ENCODE measurements at regions not wholly inside any gene's neighbourhood (a gene's known extent, or its start where the extent isn't known, plus 50 kb on each side); places are given as distances from the start of the nearest gene placed in this dataset.
"Not testable (repeated sequence)": the region's sequence is repeated elsewhere in the genome, so short reads cannot be mapped to it uniquely, and the experiment has no call there.

DNA sequence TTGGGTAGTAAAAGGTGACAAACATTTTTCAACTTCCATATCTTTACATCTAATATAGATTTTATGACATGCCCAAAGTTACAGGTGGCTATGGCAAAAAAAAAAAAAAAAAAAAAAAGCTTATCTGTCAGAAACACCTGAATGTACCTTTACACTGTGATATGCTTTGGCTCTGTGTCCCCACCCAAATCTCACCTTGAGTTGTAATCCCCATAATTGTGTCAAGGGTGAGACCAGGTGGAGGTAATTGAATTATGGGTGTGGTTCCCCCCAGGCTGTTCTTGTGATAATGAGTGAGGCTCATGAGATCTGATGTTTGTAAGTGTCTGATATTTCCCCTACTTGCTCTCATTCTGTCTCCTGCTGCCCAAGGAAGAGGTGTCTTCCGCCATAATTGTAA lies 139.6 kb upstream of the LRRC61 start:
- TF ChIP-seq EZH2phosphoT487 (IDR thresholded peaks at IDR 0.05; ENCODE audit: borderline replicate concordance) = not testable (repeated sequence)
- TF ChIP-seq, protein P1, sequence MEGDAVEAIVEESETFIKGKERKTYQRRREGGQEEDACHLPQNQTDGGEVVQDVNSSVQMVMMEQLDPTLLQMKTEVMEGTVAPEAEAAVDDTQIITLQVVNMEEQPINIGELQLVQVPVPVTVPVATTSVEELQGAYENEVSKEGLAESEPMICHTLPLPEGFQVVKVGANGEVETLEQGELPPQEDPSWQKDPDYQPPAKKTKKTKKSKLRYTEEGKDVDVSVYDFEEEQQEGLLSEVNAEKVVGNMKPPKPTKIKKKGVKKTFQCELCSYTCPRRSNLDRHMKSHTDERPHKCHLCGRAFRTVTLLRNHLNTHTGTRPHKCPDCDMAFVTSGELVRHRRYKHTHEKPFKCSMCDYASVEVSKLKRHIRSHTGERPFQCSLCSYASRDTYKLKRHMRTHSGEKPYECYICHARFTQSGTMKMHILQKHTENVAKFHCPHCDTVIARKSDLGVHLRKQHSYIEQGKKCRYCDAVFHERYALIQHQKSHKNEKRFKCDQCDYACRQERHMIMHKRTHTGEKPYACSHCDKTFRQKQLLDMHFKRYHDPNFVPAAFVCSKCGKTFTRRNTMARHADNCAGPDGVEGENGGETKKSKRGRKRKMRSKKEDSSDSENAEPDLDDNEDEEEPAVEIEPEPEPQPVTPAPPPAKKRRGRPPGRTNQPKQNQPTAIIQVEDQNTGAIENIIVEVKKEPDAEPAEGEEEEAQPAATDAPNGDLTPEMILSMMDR (conservative IDR thresholded peaks at IDR 0.05; ENCODE audit: low read length) = not testable (repeated sequence)
